GM21526 (cell line): ENCODE measurements at regions not wholly inside any gene's neighbourhood (a gene's known extent, or its start where the extent isn't known, plus 50 kb on each side); places are given as distances from the start of the nearest gene placed in this dataset.

Experiments
- ATAC-seq: cut with Tn5 transposase; IDR thresholded peaks from one replicate; pipeline ENCODE4 v1.9.1; 2021; ENCODE audit warnings: moderate library complexity; ENCODE audit not compliant: unreplicated experiment, low FRiP score

DNA sequence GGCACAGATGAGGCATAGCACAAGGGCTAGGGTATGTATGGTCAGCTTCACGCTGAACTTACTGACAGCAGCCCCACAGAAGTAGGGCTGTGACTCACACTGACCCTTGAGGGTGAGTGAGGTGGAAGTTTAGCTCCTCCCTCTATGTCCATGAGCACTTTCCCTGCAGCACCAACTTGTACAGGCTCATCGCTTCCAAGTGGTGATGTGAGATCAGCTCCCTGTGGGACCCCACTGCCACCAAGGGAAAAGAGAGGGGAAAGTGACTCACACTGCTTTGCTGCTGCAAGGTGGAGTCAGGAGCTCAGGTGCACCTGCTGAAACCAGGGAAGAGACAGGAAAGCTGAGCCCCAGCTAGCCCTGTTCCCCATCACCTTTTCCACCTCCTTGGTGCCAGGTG, 91.5 kb downstream of the TEX51 start:
- no peak for ATAC-seq

DNA sequence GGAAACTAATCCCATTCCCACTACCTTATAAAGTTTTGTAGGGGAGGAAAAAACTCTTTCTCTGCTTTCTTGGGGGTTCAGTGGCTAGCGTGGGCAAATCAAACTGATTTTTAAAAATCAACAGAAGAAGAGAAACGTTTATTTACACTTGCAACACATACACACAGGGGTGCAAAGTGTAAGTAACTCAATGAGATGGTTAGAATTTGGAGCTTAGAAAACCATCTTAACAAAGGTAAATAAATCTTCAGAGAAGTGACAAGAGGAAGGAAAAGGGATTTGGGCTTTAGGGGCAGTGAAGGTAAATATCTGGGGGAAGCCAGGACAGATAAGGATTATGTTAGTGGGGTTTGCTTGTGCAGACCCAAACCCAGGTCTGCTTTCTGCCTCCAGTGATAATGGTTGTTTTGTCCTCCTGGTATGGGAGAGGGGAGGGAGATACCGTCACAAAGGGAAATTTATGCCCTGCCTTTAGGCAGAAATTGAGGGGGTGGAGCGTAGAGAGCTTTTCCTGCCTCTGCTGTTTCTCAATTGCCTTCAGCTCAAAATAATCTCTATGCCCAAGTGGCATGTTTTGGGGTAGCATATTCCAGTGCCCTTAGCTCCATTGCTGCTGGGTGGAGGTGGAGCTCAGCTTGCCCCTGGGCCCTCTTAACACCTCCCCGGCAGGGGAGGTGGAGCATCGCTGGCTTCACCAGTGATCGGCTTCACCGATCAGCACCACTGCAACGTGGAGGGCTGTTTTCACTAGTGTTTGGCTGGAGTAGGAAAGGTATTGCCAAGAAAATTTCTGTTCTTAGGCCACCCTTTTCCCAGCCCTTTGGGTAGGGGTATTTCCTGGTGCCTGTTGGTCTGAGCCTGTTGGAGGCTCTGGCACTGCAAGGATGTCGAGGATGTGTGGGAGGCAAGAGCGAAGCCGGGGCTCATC, 92.2 kb downstream of the TEX51 start:
- no peak for ATAC-seq

DNA sequence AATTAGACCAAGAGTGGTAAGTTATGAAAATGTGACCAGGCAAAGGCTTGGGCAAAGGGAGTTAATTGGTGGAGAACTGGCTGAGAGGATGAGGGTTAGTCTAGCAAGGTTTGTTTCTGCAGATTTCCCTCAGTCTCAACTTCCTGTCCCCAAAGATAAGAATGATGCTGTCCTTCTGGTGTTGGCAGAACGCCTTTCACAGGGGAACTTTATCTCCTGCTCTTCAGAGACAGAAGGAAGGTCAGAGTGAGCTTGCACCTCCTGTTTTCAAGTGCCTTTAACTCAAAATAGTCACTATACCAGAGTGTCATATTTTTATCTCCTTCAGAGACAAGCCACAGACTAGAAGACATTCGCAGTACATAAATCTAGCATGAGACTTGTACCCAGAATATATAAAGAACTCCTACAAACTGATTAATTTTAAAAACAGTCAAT, 95.7 kb downstream of the TEX51 start:
- ATAC-seq = no peak

DNA sequence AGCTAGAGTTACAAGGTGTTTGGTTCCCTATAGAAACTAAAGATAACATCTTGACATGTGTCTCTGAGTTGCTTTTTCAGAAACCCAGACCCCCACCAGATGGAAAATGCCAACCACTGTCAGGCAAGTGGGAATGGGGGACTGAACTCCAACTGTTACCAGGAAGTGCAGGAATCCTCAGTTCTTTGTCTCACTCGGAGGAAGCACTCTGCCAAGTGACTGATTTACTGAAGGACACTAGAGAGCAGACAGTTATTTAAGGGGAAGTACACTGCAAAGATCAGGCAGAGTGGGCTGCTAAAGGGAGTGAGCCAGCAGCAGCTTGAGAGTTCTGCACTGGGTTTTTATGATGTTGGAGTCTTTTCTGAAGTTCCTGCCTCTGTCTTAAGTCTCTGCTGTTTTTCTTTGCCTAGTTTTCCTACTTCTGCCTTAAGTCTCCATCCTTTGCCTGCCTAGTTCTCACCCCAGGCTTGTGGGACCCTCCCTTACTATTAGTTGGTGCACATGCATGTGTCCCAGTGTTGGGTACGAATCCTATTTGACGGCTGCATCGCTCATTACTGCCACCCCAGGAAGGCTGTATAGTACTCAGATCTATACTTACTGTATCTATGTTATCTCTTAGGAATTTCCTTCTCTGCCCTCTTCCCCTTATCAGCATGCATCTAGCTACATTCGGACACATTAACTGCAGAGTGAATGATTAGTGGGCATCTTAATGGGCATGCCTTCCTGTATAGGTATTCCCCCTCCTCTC, 97.1 kb downstream of the TEX51 start:
- no peak for ATAC-seq

DNA sequence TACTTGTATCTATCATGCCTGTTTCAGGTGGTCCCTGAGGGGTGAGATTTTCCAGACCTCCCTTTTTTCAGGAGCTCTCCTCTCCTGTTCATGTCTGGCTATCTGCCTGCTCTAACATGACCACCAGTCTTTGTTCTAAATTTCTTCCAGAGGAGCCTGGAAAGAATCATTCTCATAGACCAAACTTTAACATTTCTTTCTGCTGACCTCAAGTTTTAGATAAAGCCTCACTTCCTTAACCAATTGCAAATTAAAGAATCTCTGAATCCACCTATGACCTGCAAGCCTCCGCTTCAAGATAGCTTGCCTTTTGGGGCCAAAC, 97.6 kb downstream of the TEX51 start:
- ATAC-seq = no peak
